Astrocyte (in vitro differentiated cells and primary cell): ENCODE measurements at regions not wholly inside any gene's neighbourhood (a gene's known extent, or its start where the extent isn't known, plus 50 kb on each side); places are given as distances from the start of the nearest gene placed in this dataset.

Source experiments
- CTCF ChIP-seq: IDR thresholded peaks from 2 replicates; pipeline ENCODE4 v1.5.1; 2011; ENCODE audit warnings: low read depth, mild to moderate bottlenecking, inconsistent platforms, low read length, moderate library complexity; ENCODE audit not compliant: insufficient read depth
- EZH2 ChIP-seq: IDR thresholded peaks from 2 replicates; pipeline ENCODE4 v1.6.1; 2012; ENCODE audit warnings: mild to moderate bottlenecking, low read length, inconsistent platforms; ENCODE audit not compliant: insufficient read depth

GRCh38 chr18:78926243-78926615, 53.4 kb upstream of the SALL3 start:
- no peak for TF ChIP-seq CTCF
- no peak for TF ChIP-seq EZH2
